ENCODE measurements at regions not wholly inside any gene's neighbourhood (a gene's known extent, or its start where the extent isn't known, plus 50 kb on each side); places are given as distances from the start of the nearest gene placed in this dataset.

- DNase-seq: no peak
These were observed 504.2 kb downstream of the ENC1 start for GRCh38 chr5:74136276-74136825.

- DNase-seq: no peak
These were observed 505.5 kb downstream of the ENC1 start for GRCh38 chr5:74135033-74135432.

GRCh38 chr5:74132485-74132884 lies 506.5 kb downstream of the ARHGEF28 start:
- no peak for DNase-seq

- DNase-seq: no peak
These were observed 505.3 kb downstream of the ARHGEF28 start for GRCh38 chr5:74131250-74131649.

GRCh38 chr5:74130155-74130897 lies 504.3 kb downstream of the ARHGEF28 start:
- no peak for DNase-seq

GRCh38 chr5:74127381-74128320 lies 501.7 kb downstream of the ARHGEF28 start:
- no peak for DNase-seq

- DNase-seq: no peak
These were observed 500.3 kb downstream of the ARHGEF28 start for GRCh38 chr5:74126294-74126693.

- DNase-seq: no peak
These were observed 498.8 kb downstream of the ARHGEF28 start for GRCh38 chr5:74124826-74125225.

- DNase-seq: no peak
These were observed 497.9 kb downstream of the ARHGEF28 start for GRCh38 chr5:74123929-74124328.

GRCh38 chr5:74122979-74123590 lies 497.1 kb downstream of the ARHGEF28 start:
- no peak for DNase-seq

- DNase-seq: no peak
These were observed 496.2 kb downstream of the ARHGEF28 start for GRCh38 chr5:74122175-74122574.

GRCh38 chr5:74120585-74120984 lies 494.6 kb downstream of the ARHGEF28 start:
- DNase-seq: no peak

- DNase-seq: no peak
These were observed 492.1 kb downstream of the ARHGEF28 start for GRCh38 chr5:74118071-74118470.

- no peak for DNase-seq
These were observed 491.0 kb downstream of the ARHGEF28 start for GRCh38 chr5:74116984-74117383.

- no peak for DNase-seq
These were observed 490.3 kb downstream of the ARHGEF28 start for GRCh38 chr5:74116266-74116665.

- DNase-seq: no peak
These were observed 487.9 kb downstream of the ARHGEF28 start for GRCh38 chr5:74113927-74114326.

- DNase-seq: no peak
These were observed 487.2 kb downstream of the ARHGEF28 start for GRCh38 chr5:74113196-74113540.

- no peak for DNase-seq
These were observed 486.6 kb downstream of the ARHGEF28 start for GRCh38 chr5:74112372-74113195.

- DNase-seq: no peak
These were observed 485.8 kb downstream of the ARHGEF28 start for GRCh38 chr5:74111764-74112163.

- no peak for DNase-seq
These were observed 483.3 kb downstream of the ARHGEF28 start for GRCh38 chr5:74109344-74109743.

GRCh38 chr5:74107899-74108298 lies 481.9 kb downstream of the ARHGEF28 start:
- no peak for DNase-seq

GRCh38 chr5:74105126-74105780 lies 479.3 kb downstream of the ARHGEF28 start:
- DNase-seq: no peak

Measured in activated CD4-positive, alpha-beta T cell treated with anti-CD3 and anti-CD28 coated beads, Interleukin-2, amount 50 U/mL, for 1 hour (primary cell).